IMR-90 (cell line): ENCODE measurements at regions not wholly inside any gene's neighbourhood (a gene's known extent, or its start where the extent isn't known, plus 50 kb on each side); places are given as distances from the start of the nearest gene placed in this dataset.
A peak's percentile ranks its signal among the peaks of the same experiment; 100 is the strongest.
"Not testable (repeated sequence)": the region's sequence is repeated elsewhere in the genome, so short reads cannot be mapped to it uniquely, and the experiment has no call there.

ENCODE experiments used
- ATAC-seq: fragments of 200-7000 bp; cut with Tn5 transposase; 2 replicates; pipeline ENCODE4 v1.9.1; 2020; ENCODE audit warnings: low read depth, mild to moderate bottlenecking, moderate library complexity
- BruUV-seq: library from RNA; stranded (reverse); fragments of 400-500 nt; replicated peaks from 2 replicates; lab custom pipeline; 2021; lab: Mats Ljungman, UMichigan
- CTCF ChIA-PET: fragments of 300-600 bp; formaldehyde crosslinking; extraction: SDS; loops from one replicate; lab custom pipeline; 2021; ENCODE audit warnings: antibody characterized with exemption; lab: Yijun Ruan, JAX
- POLR2A ChIA-PET: fragments of 300-600 bp; sonication (Branson Sonifier 250); formaldehyde crosslinking; loops from one replicate; lab custom pipeline; 2022; ENCODE audit warnings: antibody characterized with exemption; ENCODE audit not compliant: unreplicated experiment; lab: Charles Lee
- DNase-seq: peaks from one replicate; pipeline ENCODE4 v3.0.0; 2013
- H2AFZ ChIP-seq: replicated peaks from 2 replicates; pipeline ENCODE3; 2013; ENCODE audit warnings: low read length, mild to moderate bottlenecking; ENCODE audit not compliant: poor library complexity
- H2AK5ac ChIP-seq: 2 replicates; pipeline ENCODE4 v1.6.1; 2013; ENCODE audit warnings: low read depth, low read length, inconsistent platforms
- H2AK9ac ChIP-seq: replicated peaks from 2 replicates; pipeline ENCODE3; 2013; ENCODE audit warnings: mild to moderate bottlenecking, low read depth, low read length, moderate library complexity; ENCODE audit not compliant: poor library complexity
- H2BK120ac ChIP-seq: 2 replicates; pipeline ENCODE4 v1.6.1; 2013; ENCODE audit warnings: low read depth, low read length, inconsistent platforms
- H2BK15ac ChIP-seq: 3 replicates; pipeline ENCODE4 v1.6.1; 2013; ENCODE audit warnings: low read depth, low read length, inconsistent platforms
- H2BK20ac ChIP-seq: 2 replicates; pipeline ENCODE4 v1.6.1; 2013; ENCODE audit warnings: low read depth, mild to moderate bottlenecking, inconsistent platforms, low read length, moderate library complexity
- H2BK5ac ChIP-seq: 2 replicates; pipeline ENCODE4 v1.6.1; 2013; ENCODE audit warnings: mild to moderate bottlenecking, low read depth, low read length, inconsistent platforms; ENCODE audit not compliant: poor library complexity, severe bottlenecking
- H3K14ac ChIP-seq: replicated peaks from 2 replicates; pipeline ENCODE4 v1.6.1; 2013; ENCODE audit warnings: low read depth, low read length, inconsistent platforms
- H3K18ac ChIP-seq: 2 replicates; pipeline ENCODE4 v1.6.1; 2013; ENCODE audit warnings: low read depth, low read length, control low read depth
- H3K23ac ChIP-seq: 2 replicates; pipeline ENCODE4 v1.6.1; 2013; ENCODE audit warnings: low read depth, low read length, inconsistent platforms
- H3K27ac ChIP-seq: 2 replicates; pipeline ENCODE4 v1.5.1; 2013; ENCODE audit warnings: mild to moderate bottlenecking, control low read depth, low read length; ENCODE audit not compliant: insufficient read depth
- H3K27me3 ChIP-seq: 2 replicates; pipeline ENCODE4 v1.6.1; 2013; ENCODE audit warnings: low read length; ENCODE audit not compliant: control insufficient read depth, insufficient read depth
- H3K36me3 ChIP-seq: 2 replicates; pipeline ENCODE4 v1.6.1; 2013; ENCODE audit warnings: low read length, mixed read lengths; ENCODE audit not compliant: control insufficient read depth, insufficient read depth
- H3K4ac ChIP-seq: 2 replicates; pipeline ENCODE4 v1.6.1; 2013; ENCODE audit warnings: low read depth, low read length, inconsistent platforms
- H3K4me1 ChIP-seq: 2 replicates; pipeline ENCODE4 v1.6.1; 2013; ENCODE audit warnings: low read length, mixed read lengths; ENCODE audit not compliant: control insufficient read depth, insufficient read depth
- H3K4me2 ChIP-seq: 2 replicates; pipeline ENCODE4 v1.6.1; 2013; ENCODE audit warnings: low read depth, mild to moderate bottlenecking, control low read depth, low read length, moderate library complexity
- H3K4me3 ChIP-seq: 2 replicates; pipeline ENCODE4 v1.5.1; 2013; ENCODE audit warnings: low read depth, mild to moderate bottlenecking, control low read depth, low read length, moderate library complexity; ENCODE audit not compliant: insufficient read depth
- H3K56ac ChIP-seq: 2 replicates; pipeline ENCODE4 v1.6.1; 2013; ENCODE audit warnings: low read length, inconsistent platforms; ENCODE audit not compliant: insufficient read depth; ENCODE audit errors: extremely low read depth
- H3K79me1 ChIP-seq, 2 experiments: 2 replicates each; pipeline ENCODE4 v1.6.1; 2013; ENCODE audit warnings: low read length in 2 of 2, inconsistent platforms in 1 of 2, low read depth in 1 of 2
- H3K9ac ChIP-seq: 2 replicates; pipeline ENCODE4 v1.6.1; 2013; ENCODE audit warnings: low read depth, low read length, control low read depth
- H3K9me1 ChIP-seq: 2 replicates; pipeline ENCODE4 v1.6.1; 2013; ENCODE audit warnings: low read length, inconsistent platforms; ENCODE audit not compliant: insufficient read depth
- H3K9me3 ChIP-seq: 2 replicates; pipeline ENCODE4 v1.6.1; 2013; ENCODE audit warnings: low read length; ENCODE audit not compliant: control insufficient read depth, insufficient read depth
- H4K20me1 ChIP-seq: 2 replicates; pipeline ENCODE4 v1.6.1; 2013; ENCODE audit warnings: low read length, inconsistent platforms; ENCODE audit not compliant: insufficient read depth
- H4K5ac ChIP-seq: 2 replicates; pipeline ENCODE4 v1.6.1; 2013; ENCODE audit warnings: mild to moderate bottlenecking, low read depth, low read length, control low read depth
- H4K8ac ChIP-seq, 2 experiments: 2 replicates each; pipeline ENCODE4 v1.6.1; 2013; ENCODE audit warnings: low read depth in 2 of 2, low read length in 2 of 2, control low read depth in 1 of 2, inconsistent platforms in 1 of 2
- H4K91ac ChIP-seq: 2 replicates; pipeline ENCODE4 v1.6.1; 2013; ENCODE audit warnings: low read depth, low read length, inconsistent platforms; ENCODE audit not compliant: insufficient read depth
- MAFK ChIP-seq: IDR thresholded peaks from 2 replicates; pipeline ENCODE4 v1.6.1; 2012; ENCODE audit warnings: low read depth, low read length, improper control_type of control experiment
- WGBS, 2 experiments: methylation state at CpG; one replicate each; pipeline versions ENCODE4 v1.1.5 to v1.1.7; 2013; ENCODE audit warnings: missing lambda C conversion rate in 2 of 2; ENCODE audit not compliant: insufficient read length in 1 of 2; ENCODE audit errors: extremely low coverage in 2 of 2; 5-methylcytosine and 5-hydroxymethylcytosine counted together
- dilution Hi-C: fragments of 300-500 bp; cut with HindIII; formaldehyde crosslinking; loops from one replicate; pipeline ENCODE4 v1.14.3; 2018; ENCODE audit warnings: low sequenced_read_pairs; ENCODE audit not compliant: unreplicated experiment
- in situ Hi-C: fragments of 300-500 bp; cut with MboI; formaldehyde crosslinking; loops from 3 replicates; pipeline ENCODE4 v1.14.3; 2019; ENCODE audit warnings: low sequenced_read_pairs, inconsistent platforms, mixed read lengths
- intact Hi-C: fragments of 100-400 bp; cut with micrococcal nuclease; formaldehyde crosslinking; loops from 2 replicates; pipeline ENCODE4 v1.10.0; 2022
- TF ChIP-seq, protein P1 (sequence below): fragments of 150-350 bp; IDR thresholded peaks from 2 replicates; pipeline ENCODE4 v1.6.1; 2017; ENCODE audit warnings: mild to moderate bottlenecking, antibody characterized with exemption, low read length, low read depth

DNA sequence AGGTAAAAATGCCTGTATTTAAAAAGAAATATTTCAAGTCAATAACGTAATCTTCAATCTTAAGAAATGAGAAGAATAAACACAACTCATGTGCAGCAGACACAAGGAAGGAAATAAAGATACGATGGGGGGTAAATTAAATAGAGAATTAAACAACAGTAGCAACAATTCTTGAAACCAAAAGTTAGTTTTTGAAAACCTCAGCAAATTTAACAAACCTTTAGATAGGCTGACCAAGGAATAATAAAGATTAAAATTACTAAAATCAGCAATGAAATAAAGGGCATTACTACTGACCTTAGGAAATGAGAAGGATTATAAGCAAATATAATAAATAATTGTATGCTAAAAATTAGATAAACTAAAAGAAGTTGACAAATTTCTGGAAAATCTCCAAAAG is 178.9 kb downstream of the RTP5 start:
- Histone ChIP-seq H3K9me3 (peaks cover 3% of the 10 kb centered on the region), H3K27me3 (peaks cover 41% of the 10 kb centered on the region), H3K79me1 (no peaks in the 10 kb centered on the region), H3K14ac (no peak overlapping the region), H2BK20ac (no peak overlapping the region), H4K8ac (no peak overlapping the region), H3K4me1 (no peaks in the 10 kb centered on the region), H3K56ac (no peak overlapping the region), H2BK5ac (no peak overlapping the region), H3K36me3 (no peaks in the 10 kb centered on the region), H2AFZ (no peak overlapping the region), H3K9me1 (no peaks in the 10 kb centered on the region), H3K4ac (no peak overlapping the region), H2BK120ac (no peak overlapping the region), H2AK9ac (no peak overlapping the region), H4K91ac (no peak overlapping the region), H3K27ac (no peak overlapping the region), H3K9ac (no peak overlapping the region), H2AK5ac (no peak overlapping the region), H2BK15ac (no peak overlapping the region), H3K4me2 (no peak overlapping the region), H3K18ac (no peak overlapping the region), H4K20me1 (no peaks in the 10 kb centered on the region), H3K4me3 (no peak overlapping the region), H4K5ac (no peak overlapping the region), H3K23ac (no peak overlapping the region)
- intact Hi-C loops = no loop called here
- ChIA-PET CTCF (no interaction called here), POLR2A (no interaction called here)
- peak; percentile 63 for TF ChIP-seq MAFK
- TF ChIP-seq, protein P1, sequence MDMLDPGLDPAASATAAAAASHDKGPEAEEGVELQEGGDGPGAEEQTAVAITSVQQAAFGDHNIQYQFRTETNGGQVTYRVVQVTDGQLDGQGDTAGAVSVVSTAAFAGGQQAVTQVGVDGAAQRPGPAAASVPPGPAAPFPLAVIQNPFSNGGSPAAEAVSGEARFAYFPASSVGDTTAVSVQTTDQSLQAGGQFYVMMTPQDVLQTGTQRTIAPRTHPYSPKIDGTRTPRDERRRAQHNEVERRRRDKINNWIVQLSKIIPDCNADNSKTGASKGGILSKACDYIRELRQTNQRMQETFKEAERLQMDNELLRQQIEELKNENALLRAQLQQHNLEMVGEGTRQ = no peak
- in situ Hi-C loops = no loop called here
- ATAC-seq (no peak), DNase-seq (no peak)
- no CpG with 5 or more reads among the region's 2 CpGs for WGBS, 2 experiments
- no TSS peak for BruUV-seq
- dilution Hi-C loops = no loop called here

DNA sequence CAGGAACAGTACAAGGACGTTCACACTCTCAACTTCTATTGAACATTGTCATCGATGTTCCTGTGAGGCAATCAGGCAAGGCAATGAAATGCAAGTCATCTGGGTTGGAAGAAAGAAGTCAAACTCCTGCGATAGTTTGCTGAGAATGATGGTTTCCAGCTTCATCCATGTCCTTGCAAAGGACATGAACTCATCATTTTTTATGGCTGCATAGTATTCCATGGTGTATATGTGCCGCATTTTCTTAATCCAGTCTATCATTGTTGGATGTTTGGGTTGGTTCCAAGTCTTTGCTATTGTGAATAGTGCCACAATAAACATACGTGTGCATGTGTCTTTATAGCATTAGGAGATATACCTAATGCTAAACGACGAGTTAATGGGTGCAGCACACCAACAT is 180.0 kb downstream of the RTP5 start:
- not testable (repeated sequence) for H2BK5ac ChIP-seq, H3K56ac ChIP-seq

More for the DNA sequence above, 180.0 kb downstream of the RTP5 start:
- H3K4me1 ChIP-seq, H3K9me1 ChIP-seq, H3K9me3 ChIP-seq, H3K18ac ChIP-seq, H4K91ac ChIP-seq, dilution Hi-C loops, H2BK20ac ChIP-seq, H3K9ac ChIP-seq, H4K8ac ChIP-seq, H3K36me3 ChIP-seq, H3K79me1 ChIP-seq, H4K5ac ChIP-seq, H2BK15ac ChIP-seq, H3K23ac ChIP-seq, H3K4ac ChIP-seq, ATAC-seq, H2BK120ac ChIP-seq, intact Hi-C loops, H3K4me3 ChIP-seq, in situ Hi-C loops, BruUV-seq, H3K27ac ChIP-seq, H2AK5ac ChIP-seq, H4K20me1 ChIP-seq, H3K14ac ChIP-seq, H2AK9ac ChIP-seq, DNase-seq, POLR2A ChIA-PET, H3K4me2 ChIP-seq, CTCF ChIA-PET, H2AFZ ChIP-seq: not testable (repeated sequence)
- peaks cover 39% of the 10 kb centered on the region for H3K27me3 ChIP-seq
- WGBS, 2 experiments = no CpG with 5 or more reads among the region's 7 CpGs
